Gastroesophageal sphincter (tissue), 3 donors: ENCODE measurements at regions not wholly inside any gene's neighbourhood (a gene's known extent, or its start where the extent isn't known, plus 50 kb on each side); places are given as distances from the start of the nearest gene placed in this dataset.

Experiments used
- EP300 ChIP-seq: sonication (generic); formaldehyde crosslinking; IDR thresholded peaks from one replicate; pipeline ENCODE4 v1.6.1; 2017; ENCODE audit warnings: antibody characterized with exemption, mild to moderate bottlenecking
- POLR2A ChIP-seq, 2 donors: fragments of 450-650 bp; IDR thresholded peaks; one replicate each; pipeline ENCODE4 v1.6.1; 2017; ENCODE audit warnings: antibody characterized with exemption in 2 of 2, mild to moderate bottlenecking in 2 of 2, moderate library complexity in 1 of 2
- POLR2AphosphoS5 ChIP-seq: sonication (generic); formaldehyde crosslinking; IDR thresholded peaks from one replicate; pipeline ENCODE4 v1.6.1; 2017; ENCODE audit warnings: antibody characterized with exemption
- TF ChIP-seq, protein P1 (sequence below), 4 experiments: fragments of 200-600 bp in 2 of 4; fragments of 450-650 bp in 2 of 4; sonication (generic) in 1 of 4; IDR thresholded peaks; one replicate each; pipeline ENCODE4 v1.5.1; 2017 to 2019; ENCODE audit warnings: antibody characterized with exemption in 4 of 4, mild to moderate bottlenecking in 2 of 4, moderate library complexity in 2 of 4

DNA sequence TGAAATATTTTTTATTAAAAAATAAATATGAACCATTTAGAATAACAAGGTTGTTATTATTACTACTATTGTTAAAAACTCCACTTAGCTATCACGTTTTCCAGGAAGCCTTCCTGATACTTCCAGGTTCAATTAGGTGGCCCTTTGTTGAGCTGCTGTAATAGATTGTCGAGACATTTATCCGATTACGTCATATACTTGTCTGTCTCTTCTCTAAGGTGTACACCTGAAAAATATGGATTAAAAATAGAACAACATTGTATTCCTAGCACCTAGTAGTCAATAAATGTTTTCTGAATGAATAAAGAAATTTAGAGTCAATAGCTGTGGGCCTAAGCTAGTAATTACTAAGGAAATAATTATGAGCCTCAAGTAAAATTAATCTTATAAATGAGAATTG, 359.6 kb downstream of the RNF144B start:
- TF ChIP-seq, protein P1, sequence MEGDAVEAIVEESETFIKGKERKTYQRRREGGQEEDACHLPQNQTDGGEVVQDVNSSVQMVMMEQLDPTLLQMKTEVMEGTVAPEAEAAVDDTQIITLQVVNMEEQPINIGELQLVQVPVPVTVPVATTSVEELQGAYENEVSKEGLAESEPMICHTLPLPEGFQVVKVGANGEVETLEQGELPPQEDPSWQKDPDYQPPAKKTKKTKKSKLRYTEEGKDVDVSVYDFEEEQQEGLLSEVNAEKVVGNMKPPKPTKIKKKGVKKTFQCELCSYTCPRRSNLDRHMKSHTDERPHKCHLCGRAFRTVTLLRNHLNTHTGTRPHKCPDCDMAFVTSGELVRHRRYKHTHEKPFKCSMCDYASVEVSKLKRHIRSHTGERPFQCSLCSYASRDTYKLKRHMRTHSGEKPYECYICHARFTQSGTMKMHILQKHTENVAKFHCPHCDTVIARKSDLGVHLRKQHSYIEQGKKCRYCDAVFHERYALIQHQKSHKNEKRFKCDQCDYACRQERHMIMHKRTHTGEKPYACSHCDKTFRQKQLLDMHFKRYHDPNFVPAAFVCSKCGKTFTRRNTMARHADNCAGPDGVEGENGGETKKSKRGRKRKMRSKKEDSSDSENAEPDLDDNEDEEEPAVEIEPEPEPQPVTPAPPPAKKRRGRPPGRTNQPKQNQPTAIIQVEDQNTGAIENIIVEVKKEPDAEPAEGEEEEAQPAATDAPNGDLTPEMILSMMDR (IDR thresholded peaks at IDR 0.05), result no peak
- TF ChIP-seq POLR2A (IDR thresholded peaks at IDR 0.05), result no peak
- TF ChIP-seq POLR2AphosphoS5, result no peak
- no peak for TF ChIP-seq EP300
